ENCODE measurements at regions not wholly inside any gene's neighbourhood (a gene's known extent, or its start where the extent isn't known, plus 50 kb on each side); places are given as distances from the start of the nearest gene placed in this dataset.

GRCh38 chr6:22353101-22353500, 56.3 kb upstream of the PRL start:
- TF ChIP-seq POLR2AphosphoS5 (IDR thresholded peaks at IDR 0.05) (no peak), CTCF (IDR thresholded peaks at IDR 0.05) (no peak), EP300 (IDR thresholded peaks at IDR 0.05) (no peak)

All from upper lobe of left lung (tissue), 4 donors.